Naive thymus-derived CD4-positive, alpha-beta T cell (primary cell): ENCODE measurements at regions not wholly inside any gene's neighbourhood (a gene's known extent, or its start where the extent isn't known, plus 50 kb on each side); places are given as distances from the start of the nearest gene placed in this dataset.

ENCODE experiments used
- ATAC-seq: fragments of 150-1000 bp; cut with Tn5 transposase; 2 replicates; pipeline ENCODE4 v1.10.0; 2021; ENCODE audit warnings: mild to moderate bottlenecking, moderate library complexity
- CTCF ChIA-PET: fragments of 350-600 bp; sonication (Branson Sonifier 250); formaldehyde crosslinking; loops from one replicate; lab custom pipeline; 2021; ENCODE audit warnings: antibody characterized with exemption; lab: Charles Lee
- POLR2A ChIA-PET: fragments of 350-600 bp; sonication (Branson Sonifier 250); formaldehyde crosslinking; loops from one replicate; lab custom pipeline; 2021; ENCODE audit warnings: antibody characterized with exemption, inconsistent platforms; lab: Charles Lee
- DNase-seq, 9 donors: peaks; one replicate each; pipeline versions ENCODE4 v3.0.0 to v3.0.0-alpha.2; 2020 to 2022; ENCODE audit warnings: mixed read lengths in 1 of 9
- H3K27ac ChIP-seq: one replicate; pipeline ENCODE4 v1.7.0; 2013; ENCODE audit warnings: mild to moderate bottlenecking, low read depth, low read length, moderate library complexity
- H3K27me3 ChIP-seq, 2 donors: one replicate each; pipeline ENCODE4 v1.7.0; 2013; ENCODE audit warnings: low read length in 2 of 2, mild to moderate bottlenecking in 2 of 2, moderate library complexity in 2 of 2; ENCODE audit not compliant: control insufficient read depth in 2 of 2, insufficient read depth in 2 of 2
- H3K36me3 ChIP-seq, 3 experiments: 1 replicate in 2 of 3; 2 replicates in 1 of 3; pipeline ENCODE4 v1.7.0; 2013; ENCODE audit warnings: low read length in 3 of 3, mild to moderate bottlenecking in 3 of 3, moderate library complexity in 1 of 3; ENCODE audit not compliant: insufficient read depth in 3 of 3, control insufficient read depth in 2 of 3
- H3K4me1 ChIP-seq, 2 donors: one replicate each; pipeline ENCODE4 v1.7.0; 2013; ENCODE audit warnings: low read length in 2 of 2, mild to moderate bottlenecking in 2 of 2, moderate library complexity in 1 of 2; ENCODE audit not compliant: control insufficient read depth in 2 of 2, insufficient read depth in 2 of 2
- H3K4me3 ChIP-seq: 2 replicates; pipeline ENCODE4 v1.7.0; 2013; ENCODE audit warnings: mild to moderate bottlenecking, low read length
- H3K9me3 ChIP-seq, 3 experiments: 1 replicate in 2 of 3; 2 replicates in 1 of 3; pipeline ENCODE4 v1.7.0; 2013; ENCODE audit warnings: low read length in 3 of 3; ENCODE audit not compliant: control insufficient read depth in 2 of 3
- H3K27ac Mint-ChIP-seq, 9 donors: one replicate each; pipeline ENCODE4 v1.8.0; 2020 to 2022; ENCODE audit warnings: mixed read lengths in 9 of 9, mild to moderate bottlenecking in 8 of 9, moderate library complexity in 5 of 9, inconsistent platforms in 2 of 9
- H3K27me3 Mint-ChIP-seq, 5 donors: one replicate each; pipeline ENCODE4 v1.8.0; 2021 to 2022; ENCODE audit warnings: mixed read lengths in 5 of 5, mild to moderate bottlenecking in 1 of 5
- H3K36me3 Mint-ChIP-seq, 5 donors: one replicate each; pipeline ENCODE4 v1.8.0; 2020 to 2022; ENCODE audit warnings: mixed read lengths in 5 of 5, mild to moderate bottlenecking in 3 of 5, inconsistent platforms in 1 of 5
- H3K4me1 Mint-ChIP-seq, 7 donors: one replicate each; pipeline ENCODE4 v1.8.0; 2020 to 2022; ENCODE audit warnings: mixed read lengths in 7 of 7, mild to moderate bottlenecking in 3 of 7, inconsistent platforms in 1 of 7
- H3K4me3 Mint-ChIP-seq, 10 donors: one replicate each; pipeline ENCODE4 v1.8.0; 2020 to 2022; ENCODE audit warnings: mild to moderate bottlenecking in 10 of 10, mixed read lengths in 10 of 10, moderate library complexity in 6 of 10, inconsistent platforms in 2 of 10
- H3K9me3 Mint-ChIP-seq, 11 donors: one replicate each; pipeline ENCODE4 v1.8.0; 2020 to 2022; ENCODE audit warnings: mixed read lengths in 11 of 11, mild to moderate bottlenecking in 4 of 11, inconsistent platforms in 1 of 11, moderate library complexity in 1 of 11
- intact Hi-C, 2 donors: fragments of 100-400 bp; cut with micrococcal nuclease; formaldehyde crosslinking; loops; one replicate each; pipeline ENCODE4 v1.15.1; 2023

GRCh38 chr2:61671561-61672315 lies 133.6 kb upstream of the XPO1 start:
- H3K4me3 ChIP-seq: peak overlapping the region; percentile 29
- Mint-ChIP-seq H3K4me3 (peak overlapping the region in 5 of 10 donors; percentile 39 to 79 (median 67)), H3K4me1 (peaks cover 9 to 20% (median 18%) of the 10 kb centered on the region in 7 donors), H3K9me3 (peaks cover 4 to 31% (median 20%) of the 10 kb centered on the region in 11 donors), H3K36me3 (peaks cover 9 to 21% (median 13%) of the 10 kb centered on the region in 5 donors), H3K27ac (peak overlapping the region in 7 of 9 donors; percentile 16 to 95 (median 71)), H3K27me3 (no peaks in the 10 kb centered on the region)
- no peak overlapping the region for H3K27ac ChIP-seq
- no peaks in the 10 kb centered on the region for H3K36me3 ChIP-seq
- no peak for ATAC-seq
- H3K27me3 ChIP-seq: no peaks in the 10 kb centered on the region
- intact Hi-C loops: loop anchor here in 1 of 2 donors (1.0 to 2.0 kb wide), 3 partner anchors 23 to 133 kb away; partner anchors contain the start of gene XPO1
- ChIA-PET CTCF (no interaction called here), POLR2A (interaction anchor here (0.6 to 1.1 kb wide), 2 partner anchors 93 to 145 kb away, joined by 4 read pairs; no protein-coding TSS in a partner anchor)
- H3K4me1 ChIP-seq: peaks cover 3 to 9% of the 10 kb centered on the region in 2 donors
- peaks cover 0 to 13% (median 0%) of the 10 kb centered on the region in 3 experiments for H3K9me3 ChIP-seq
- DNase-seq: no peak

- peaks cover 3 to 10% of the 10 kb centered on the region in 2 donors for H3K4me1 ChIP-seq
- no peaks in the 10 kb centered on the region for H3K27me3 ChIP-seq
- Mint-ChIP-seq H3K27ac (peak overlapping the region; percentile 26 to 95 (median 74)), H3K27me3 (no peaks in the 10 kb centered on the region), H3K4me3 (peak overlapping the region; percentile 2 to 88 (median 70)), H3K9me3 (peaks cover 4 to 22% (median 17%) of the 10 kb centered on the region in 11 donors), H3K36me3 (peaks cover 6 to 16% (median 12%) of the 10 kb centered on the region in 5 donors), H3K4me1 (peaks cover 9 to 20% (median 18%) of the 10 kb centered on the region in 7 donors)
- ChIA-PET POLR2A (interaction anchor here (0.6 to 1.1 kb wide), 3 partner anchors 94 to 178 kb away, joined by 4 read pairs; no protein-coding TSS in a partner anchor), CTCF (interaction anchor here (0.6 to 0.7 kb wide), 2 partner anchors 87 to 245 kb away, joined by 3 read pairs; no protein-coding TSS in a partner anchor)
- ATAC-seq (peak; percentile 36), DNase-seq (peak in 2 of 9 donors; percentile 3 to 13)
- intact Hi-C loops: loop anchor here in 1 of 2 donors (1.0 to 2.0 kb wide), 3 partner anchors 23 to 133 kb away; partner anchors contain the start of gene XPO1
- peak overlapping the region; percentile 29 for H3K4me3 ChIP-seq
- peaks cover 0 to 13% (median 0%) of the 10 kb centered on the region in 3 experiments for H3K9me3 ChIP-seq
- H3K27ac ChIP-seq: peak overlapping the region; percentile 52
- H3K36me3 ChIP-seq: no peaks in the 10 kb centered on the region
Measured at GRCh38 chr2:61670591-61671501, 132.7 kb upstream of the XPO1 start.

GRCh38 chr2:61664190-61664589 lies 126.0 kb upstream of the XPO1 start:
- no peaks in the 10 kb centered on the region for H3K36me3 Mint-ChIP-seq
- no peak for DNase-seq
- Histone ChIP-seq H3K27ac (no peak overlapping the region), H3K36me3 (no peaks in the 10 kb centered on the region), H3K9me3 (no peaks in the 10 kb centered on the region), H3K27me3 (no peaks in the 10 kb centered on the region), H3K4me3 (no peak overlapping the region), H3K4me1 (peaks cover 0 to 37% of the 10 kb centered on the region in 2 donors)
- ChIA-PET POLR2A (interaction anchor here (0.6 kb wide), 1 partner anchor 130 kb away, joined by 7 read pairs; no protein-coding TSS in a partner anchor), CTCF (no interaction called here)
- no peak for ATAC-seq
- H3K9me3 Mint-ChIP-seq: no peaks in the 10 kb centered on the region
- intact Hi-C loops: loop anchor here in 1 of 2 donors (10.0 kb wide), 1 partner anchor 239 kb away; no protein-coding TSS in a partner anchor
- H3K4me1 Mint-ChIP-seq: peaks cover 0 to 5% (median 0%) of the 10 kb centered on the region in 7 donors
- peaks cover 0 to 8% (median 0%) of the 10 kb centered on the region in 5 donors for H3K27me3 Mint-ChIP-seq
- no peak overlapping the region for H3K27ac Mint-ChIP-seq
- H3K4me3 Mint-ChIP-seq: no peak overlapping the region

- intact Hi-C loops: loop anchor here in 1 of 2 donors (10.0 kb wide), 1 partner anchor 238 kb away; no protein-coding TSS in a partner anchor
- Histone ChIP-seq H3K36me3 (no peaks in the 10 kb centered on the region), H3K4me3 (peak overlapping the region; percentile 10), H3K4me1 (peaks cover 0 to 37% of the 10 kb centered on the region in 2 donors), H3K27ac (no peak overlapping the region), H3K9me3 (no peaks in the 10 kb centered on the region), H3K27me3 (no peaks in the 10 kb centered on the region)
- Mint-ChIP-seq H3K4me3 (peak overlapping the region in 1 of 10 donors; percentile 21), H3K9me3 (no peaks in the 10 kb centered on the region), H3K27ac (no peak overlapping the region), H3K27me3 (peaks cover 0 to 8% (median 0%) of the 10 kb centered on the region in 5 donors), H3K4me1 (peaks cover 0 to 5% (median 0%) of the 10 kb centered on the region in 7 donors), H3K36me3 (no peaks in the 10 kb centered on the region)
- POLR2A ChIA-PET: no interaction called here
- DNase-seq (no peak), ATAC-seq (peak; percentile 38)
- CTCF ChIA-PET: no interaction called here
Measured at GRCh38 chr2:61662990-61663389, 124.8 kb upstream of the XPO1 start.

GRCh38 chr2:61660511-61661388 lies 122.6 kb upstream of the XPO1 start:
- peaks cover 0 to 5% (median 0%) of the 10 kb centered on the region in 7 donors for H3K4me1 Mint-ChIP-seq
- Histone ChIP-seq H3K9me3 (no peaks in the 10 kb centered on the region), H3K27me3 (no peaks in the 10 kb centered on the region), H3K36me3 (no peaks in the 10 kb centered on the region), H3K27ac (no peak overlapping the region), H3K4me1 (peaks cover 0 to 35% of the 10 kb centered on the region in 2 donors), H3K4me3 (no peak overlapping the region)
- intact Hi-C loops: loop anchor here in 1 of 2 donors (10.0 kb wide), 1 partner anchor 236 kb away; no protein-coding TSS in a partner anchor
- H3K4me3 Mint-ChIP-seq: no peak overlapping the region
- H3K27ac Mint-ChIP-seq: no peak overlapping the region
- no peaks in the 10 kb centered on the region for H3K9me3 Mint-ChIP-seq
- DNase-seq (no peak), ATAC-seq (no peak)
- no peaks in the 10 kb centered on the region for H3K36me3 Mint-ChIP-seq
- ChIA-PET CTCF (interaction anchor here (0.6 kb wide), 1 partner anchor 228 kb away, joined by 8 read pairs; no protein-coding TSS in a partner anchor), POLR2A (no interaction called here)
- H3K27me3 Mint-ChIP-seq: peaks cover 0 to 8% (median 0%) of the 10 kb centered on the region in 5 donors
